MM.1S (cell line): ENCODE measurements at regions not wholly inside any gene's neighbourhood (a gene's known extent, or its start where the extent isn't known, plus 50 kb on each side); places are given as distances from the start of the nearest gene placed in this dataset.

Experiments used
- DNase-seq: peaks from one replicate; pipeline ENCODE4 v3.0.0-alpha.2; 2015
- H2AFZ ChIP-seq: fragments of 300-600 bp; sonication (generic); 2 replicates; pipeline ENCODE4 v1.6.0; 2016; ENCODE audit warnings: antibody characterized with exemption, low read length
- H3F3A ChIP-seq: fragments of 300-600 bp; sonication (generic); 2 replicates; pipeline ENCODE4 v1.6.1; 2016; ENCODE audit warnings: mild to moderate bottlenecking, antibody characterized with exemption, low read length, moderate library complexity, mixed read lengths; ENCODE audit not compliant: insufficient read depth
- H3K27ac ChIP-seq: fragments of 300-600 bp; sonication (generic); 2 replicates; pipeline ENCODE4 v1.5.1; 2016; ENCODE audit warnings: mild to moderate bottlenecking, low read length
- H3K27me3 ChIP-seq: fragments of 300-600 bp; sonication (generic); replicated peaks from 2 replicates; pipeline ENCODE4 v1.6.0; 2016; ENCODE audit warnings: low read length; ENCODE audit not compliant: insufficient read depth
- H3K36me3 ChIP-seq: fragments of 300-600 bp; sonication (generic); replicated peaks from 2 replicates; pipeline ENCODE4 v1.6.1; 2016; ENCODE audit warnings: mild to moderate bottlenecking, low read length, mixed read lengths; ENCODE audit not compliant: insufficient read depth
- H3K4me1 ChIP-seq: fragments of 300-600 bp; sonication (generic); 2 replicates; pipeline ENCODE4 v1.6.1; 2016; ENCODE audit warnings: low read length, mixed read lengths
- H3K4me2 ChIP-seq: fragments of 300-600 bp; sonication (generic); 2 replicates; pipeline ENCODE4 v1.6.0; 2016; ENCODE audit warnings: low read depth, low read length
- H3K4me3 ChIP-seq: fragments of 300-600 bp; sonication (generic); 2 replicates; pipeline ENCODE4 v1.5.1; 2016; ENCODE audit warnings: low read length, mixed read lengths
- H3K79me2 ChIP-seq: fragments of 300-600 bp; sonication (generic); 2 replicates; pipeline ENCODE4 v1.6.1; 2016; ENCODE audit warnings: mixed run types, low read length, mixed read lengths
- H3K9ac ChIP-seq: fragments of 300-600 bp; sonication (generic); 2 replicates; pipeline ENCODE4 v1.6.1; 2016; ENCODE audit warnings: low read length, mixed read lengths
- H3K9me2 ChIP-seq: fragments of 300-600 bp; sonication (generic); replicated peaks from 2 replicates; pipeline ENCODE4 v1.6.1; 2016; ENCODE audit warnings: mild to moderate bottlenecking, low read length, mixed read lengths; ENCODE audit not compliant: insufficient read depth
- H3K9me3 ChIP-seq: fragments of 300-600 bp; sonication (generic); replicated peaks from 2 replicates; pipeline ENCODE4 v1.6.1; 2016; ENCODE audit warnings: mild to moderate bottlenecking, low read length, mixed read lengths; ENCODE audit not compliant: insufficient read depth
- H4K20me1 ChIP-seq: fragments of 300-600 bp; sonication (generic); 2 replicates; pipeline ENCODE4 v1.6.1; 2016; ENCODE audit warnings: mild to moderate bottlenecking, low read length, moderate library complexity, mixed read lengths; ENCODE audit not compliant: insufficient read depth
- CTCF ChIP-seq: fragments of 300-600 bp; sonication (generic); IDR thresholded peaks from 2 replicates; pipeline ENCODE4 v1.5.1; 2016; ENCODE audit warnings: antibody characterized with exemption, low read length, mixed read lengths
- EZH2 ChIP-seq: fragments of 300-600 bp; sonication (generic); optimal IDR thresholded peaks from 2 replicates; pipeline ENCODE3; 2017; ENCODE audit warnings: low read depth, mild to moderate bottlenecking, antibody characterized with exemption, low read length, mixed read lengths
- EZH2phosphoT487 ChIP-seq: fragments of 300-600 bp; sonication (generic); IDR thresholded peaks from 2 replicates; pipeline ENCODE4 v1.6.1; 2018; ENCODE audit warnings: antibody characterized with exemption, low read length

DNA sequence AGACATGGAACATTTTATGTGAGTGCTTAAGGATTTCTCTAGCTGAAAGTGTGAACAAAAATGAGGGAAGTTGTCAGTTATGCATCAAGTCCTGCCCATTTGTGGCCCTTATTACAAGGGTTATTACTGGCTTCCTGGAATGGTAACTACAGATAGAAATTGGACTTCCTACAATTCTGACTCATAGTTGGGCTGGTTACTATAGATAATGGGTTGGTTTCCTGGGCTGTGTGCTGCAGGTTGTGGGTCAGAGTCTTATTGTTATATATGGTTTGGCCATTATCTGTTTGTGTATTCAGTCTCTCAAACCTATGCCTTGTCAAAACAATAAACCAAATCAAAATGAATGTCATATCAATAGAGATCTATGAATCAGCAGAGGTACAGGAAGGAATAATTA lies 313.7 kb downstream of the ADAMTS20 start:
- no peak overlapping the region for H3K27ac ChIP-seq
- no peaks in the 10 kb centered on the region for H3K27me3 ChIP-seq
- no peak overlapping the region for H2AFZ ChIP-seq
- no peaks in the 10 kb centered on the region for H3K9me3 ChIP-seq
- H3K4me2 ChIP-seq = no peak overlapping the region
- no peak overlapping the region for H3K4me3 ChIP-seq
- no peaks in the 10 kb centered on the region for H3K4me1 ChIP-seq
- DNase-seq = no peak
- TF ChIP-seq EZH2 (no peak), CTCF (no peak), EZH2phosphoT487 (no peak)
- H3K9me2 ChIP-seq = no peaks in the 10 kb centered on the region
- H4K20me1 ChIP-seq = no peaks in the 10 kb centered on the region
- no peaks in the 10 kb centered on the region for H3F3A ChIP-seq
- no peaks in the 10 kb centered on the region for H3K36me3 ChIP-seq
- H3K9ac ChIP-seq = no peak overlapping the region
- no peaks in the 10 kb centered on the region for H3K79me2 ChIP-seq

GRCh38 chr12:43237238-43237879 lies 314.6 kb downstream of the ADAMTS20 start:
- H2AFZ ChIP-seq = no peak overlapping the region
- H3K9me3 ChIP-seq = no peaks in the 10 kb centered on the region
- H3K27me3 ChIP-seq = no peaks in the 10 kb centered on the region
- H3K27ac ChIP-seq = no peak overlapping the region
- no peaks in the 10 kb centered on the region for H3K36me3 ChIP-seq
- H3F3A ChIP-seq = no peaks in the 10 kb centered on the region
- no peaks in the 10 kb centered on the region for H3K4me1 ChIP-seq
- no peak overlapping the region for H3K4me2 ChIP-seq
- no peak overlapping the region for H3K9ac ChIP-seq
- H3K79me2 ChIP-seq = no peaks in the 10 kb centered on the region
- no peak overlapping the region for H3K4me3 ChIP-seq
- DNase-seq = no peak
- H4K20me1 ChIP-seq = no peaks in the 10 kb centered on the region
- no peak for TF ChIP-seq EZH2
- H3K9me2 ChIP-seq = no peaks in the 10 kb centered on the region

- Histone ChIP-seq H4K20me1 (no peaks in the 10 kb centered on the region), H3K79me2 (no peaks in the 10 kb centered on the region), H3K9me3 (no peaks in the 10 kb centered on the region), H3K4me1 (no peaks in the 10 kb centered on the region), H3K36me3 (no peaks in the 10 kb centered on the region), H2AFZ (no peak overlapping the region), H3K9me2 (no peaks in the 10 kb centered on the region), H3K4me2 (no peak overlapping the region), H3K27me3 (no peaks in the 10 kb centered on the region), H3K27ac (no peak overlapping the region), H3F3A (no peaks in the 10 kb centered on the region), H3K4me3 (no peak overlapping the region), H3K9ac (no peak overlapping the region)
- DNase-seq = no peak
- TF ChIP-seq EZH2 = no peak
- no peak for TF ChIP-seq CTCF
- no peak for TF ChIP-seq EZH2phosphoT487
These were observed 316.3 kb downstream of the ADAMTS20 start for GRCh38 chr12:43235721-43236120.

DNA sequence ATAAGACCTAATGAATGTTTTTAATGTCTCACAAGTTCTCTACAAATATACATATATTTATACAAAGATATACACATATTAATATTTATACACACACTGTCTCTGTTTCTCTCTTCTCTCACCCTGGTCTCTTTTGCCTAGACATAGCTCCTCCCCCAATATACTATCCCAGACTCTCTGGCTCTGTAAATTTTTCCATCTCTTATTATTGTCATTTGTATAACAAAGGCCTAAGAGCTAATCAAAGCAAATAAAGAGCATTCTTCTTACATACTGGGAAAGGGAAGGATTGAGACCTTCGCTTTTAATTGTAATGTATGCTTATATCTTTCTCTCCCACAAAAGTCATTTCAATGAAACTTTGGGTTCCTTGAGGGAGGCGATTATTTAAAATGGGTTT lies 318.1 kb downstream of the ADAMTS20 start:
- Histone ChIP-seq H3K27ac (no peak overlapping the region), H3K9me2 (no peaks in the 10 kb centered on the region), H3K4me2 (no peak overlapping the region), H3K9me3 (no peaks in the 10 kb centered on the region), H3K9ac (no peak overlapping the region), H3K4me3 (no peak overlapping the region), H4K20me1 (no peaks in the 10 kb centered on the region), H3K36me3 (no peaks in the 10 kb centered on the region), H2AFZ (no peak overlapping the region), H3K4me1 (no peaks in the 10 kb centered on the region), H3F3A (no peaks in the 10 kb centered on the region), H3K79me2 (no peaks in the 10 kb centered on the region), H3K27me3 (no peaks in the 10 kb centered on the region)
- DNase-seq = no peak
- no peak for TF ChIP-seq EZH2phosphoT487
- TF ChIP-seq CTCF = no peak
- TF ChIP-seq EZH2 = no peak
